ENCODE measurements at regions not wholly inside any gene's neighbourhood (a gene's known extent, or its start where the extent isn't known, plus 50 kb on each side); places are given as distances from the start of the nearest gene placed in this dataset.
A peak's percentile ranks its signal among the peaks of the same experiment; 100 is the strongest.
"Not testable (repeated sequence)": the region's sequence is repeated elsewhere in the genome, so short reads cannot be mapped to it uniquely, and the experiment has no call there.

GRCh38 chr13:24618011-24618955, 61.9 kb upstream of the ATP12A start:
- DNase-seq (ENCODE audit: low read depth in 3 of 3): peak; percentile 26 to 55 (median 28)

GRCh38 chr13:24619282-24619681, 60.9 kb upstream of the ATP12A start:
- DNase-seq (ENCODE audit: low read depth in 3 of 3): no peak

GRCh38 chr13:24622481-24623148, 57.6 kb upstream of the ATP12A start:
- not testable (repeated sequence) for DNase-seq (ENCODE audit: low read depth in 3 of 3)

GRCh38 chr13:24623149-24623665, 57.0 kb upstream of the ATP12A start:
- no peak for DNase-seq (ENCODE audit: low read depth in 3 of 3)

GRCh38 chr13:24624363-24624762, 55.8 kb upstream of the ATP12A start:
- no peak for DNase-seq (ENCODE audit: low read depth in 3 of 3)

GRCh38 chr13:24624801-24625231, 55.4 kb upstream of the ATP12A start:
- no peak for DNase-seq (ENCODE audit: low read depth in 3 of 3)

- DNase-seq (ENCODE audit: low read depth in 3 of 3): no peak
Measured at GRCh38 chr13:24625331-24625731, 54.9 kb upstream of the ATP12A start.

- no peak for DNase-seq (ENCODE audit: low read depth in 3 of 3)
Measured at GRCh38 chr13:24625870-24626849, 54.0 kb upstream of the ATP12A start.

GRCh38 chr13:24627090-24627714, 53.0 kb upstream of the ATP12A start:
- no peak for DNase-seq (ENCODE audit: low read depth in 3 of 3)

- no peak for DNase-seq (ENCODE audit: low read depth in 3 of 3)
Measured at GRCh38 chr13:24627946-24628345, 52.3 kb upstream of the ATP12A start.

- no peak for DNase-seq (ENCODE audit: low read depth in 3 of 3)
Measured at GRCh38 chr13:24629320-24629719, 50.9 kb upstream of the ATP12A start.

GRCh38 chr13:24630121-24630520, 50.1 kb upstream of the ATP12A start:
- DNase-seq (ENCODE audit: low read depth in 3 of 3): no peak

Data from stimulated activated CD4-positive, alpha-beta T cell treated with anti-CD3 and anti-CD28 coated beads, TNF-alpha, amount 100 ng/mL, for 24 hours (primary cell).